Vagina (tissue), 2 donors: ENCODE measurements at regions not wholly inside any gene's neighbourhood (a gene's known extent, or its start where the extent isn't known, plus 50 kb on each side); places are given as distances from the start of the nearest gene placed in this dataset.

ENCODE experiments used
- POLR2A ChIP-seq, 2 donors: fragments of 450-650 bp; IDR thresholded peaks; one replicate each; pipeline ENCODE4 v1.6.1; 2017; ENCODE audit warnings: antibody characterized with exemption in 2 of 2, mild to moderate bottlenecking in 2 of 2, moderate library complexity in 2 of 2
- POLR2AphosphoS5 ChIP-seq, 2 donors: sonication (generic); formaldehyde crosslinking; IDR thresholded peaks; one replicate each; pipeline ENCODE4 v1.9.0; 2017; ENCODE audit warnings: antibody characterized with exemption in 2 of 2, mild to moderate bottlenecking in 2 of 2, low read depth in 1 of 2; ENCODE audit not compliant: insufficient read depth in 1 of 2
- TF ChIP-seq, protein P1 (sequence below), 3 experiments: fragments of 450-650 bp in 2 of 3; fragments of 200-600 bp in 1 of 3; sonication (generic) in 1 of 3; IDR thresholded peaks; one replicate each; pipeline ENCODE4 v1.5.1; 2017 to 2019; ENCODE audit warnings: antibody characterized with exemption in 3 of 3, mild to moderate bottlenecking in 2 of 3, moderate library complexity in 2 of 3

DNA sequence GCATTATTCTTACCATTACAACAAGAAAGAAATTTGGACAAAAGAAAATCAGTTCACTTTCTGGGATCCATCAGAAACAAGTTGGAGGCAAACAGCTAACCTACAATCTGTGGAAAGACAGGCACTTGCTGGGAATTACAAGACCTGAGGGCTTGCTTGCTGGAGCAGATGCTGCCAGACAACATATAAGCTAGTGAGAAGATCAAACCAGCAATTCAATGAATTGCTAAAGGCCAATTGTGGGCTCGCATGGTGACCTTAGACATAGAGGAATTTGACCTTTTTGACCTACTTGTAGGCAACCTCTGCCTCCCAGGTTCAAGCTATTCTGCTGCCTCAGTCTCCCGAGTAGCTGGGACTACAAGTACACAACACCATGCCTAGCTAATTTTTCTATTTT is 921.2 kb upstream of the CNTNAP5 start:
- TF ChIP-seq, protein P1, sequence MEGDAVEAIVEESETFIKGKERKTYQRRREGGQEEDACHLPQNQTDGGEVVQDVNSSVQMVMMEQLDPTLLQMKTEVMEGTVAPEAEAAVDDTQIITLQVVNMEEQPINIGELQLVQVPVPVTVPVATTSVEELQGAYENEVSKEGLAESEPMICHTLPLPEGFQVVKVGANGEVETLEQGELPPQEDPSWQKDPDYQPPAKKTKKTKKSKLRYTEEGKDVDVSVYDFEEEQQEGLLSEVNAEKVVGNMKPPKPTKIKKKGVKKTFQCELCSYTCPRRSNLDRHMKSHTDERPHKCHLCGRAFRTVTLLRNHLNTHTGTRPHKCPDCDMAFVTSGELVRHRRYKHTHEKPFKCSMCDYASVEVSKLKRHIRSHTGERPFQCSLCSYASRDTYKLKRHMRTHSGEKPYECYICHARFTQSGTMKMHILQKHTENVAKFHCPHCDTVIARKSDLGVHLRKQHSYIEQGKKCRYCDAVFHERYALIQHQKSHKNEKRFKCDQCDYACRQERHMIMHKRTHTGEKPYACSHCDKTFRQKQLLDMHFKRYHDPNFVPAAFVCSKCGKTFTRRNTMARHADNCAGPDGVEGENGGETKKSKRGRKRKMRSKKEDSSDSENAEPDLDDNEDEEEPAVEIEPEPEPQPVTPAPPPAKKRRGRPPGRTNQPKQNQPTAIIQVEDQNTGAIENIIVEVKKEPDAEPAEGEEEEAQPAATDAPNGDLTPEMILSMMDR (IDR thresholded peaks at IDR 0.05), result no peak
- no peak for TF ChIP-seq POLR2AphosphoS5 (IDR thresholded peaks at IDR 0.05; ENCODE audit: insufficient read depth in 1 of 2, low read depth in 1 of 2)
- no peak for TF ChIP-seq POLR2A (IDR thresholded peaks at IDR 0.05)
